HG03442 (cell line): ENCODE measurements at regions not wholly inside any gene's neighbourhood (a gene's known extent, or its start where the extent isn't known, plus 50 kb on each side); places are given as distances from the start of the nearest gene placed in this dataset.
A peak's percentile ranks its signal among the peaks of the same experiment; 100 is the strongest.

ENCODE experiments used
- ATAC-seq: cut with Tn5 transposase; IDR thresholded peaks from one replicate; pipeline ENCODE4 v1.9.1; 2021; ENCODE audit warnings: mild to moderate bottlenecking, moderate library complexity; ENCODE audit not compliant: unreplicated experiment

- no peak for ATAC-seq
These were observed 141.9 kb downstream of the MRPL14 start for GRCh38 chr6:43985329-43985728.

GRCh38 chr6:43984442-43985321 lies 142.6 kb downstream of the MRPL14 start:
- no peak for ATAC-seq

- ATAC-seq = no peak
These were observed 143.6 kb downstream of the MRPL14 start for GRCh38 chr6:43983632-43984031.

- no peak for ATAC-seq
These were observed 144.1 kb downstream of the MRPL14 start for GRCh38 chr6:43983191-43983590.

GRCh38 chr6:43982084-43982625 lies 145.1 kb downstream of the MRPL14 start:
- no peak for ATAC-seq

GRCh38 chr6:43981363-43981990 lies 145.8 kb downstream of the MRPL14 start:
- no peak for ATAC-seq

- ATAC-seq = no peak
These were observed 147.1 kb downstream of the MRPL14 start for GRCh38 chr6:43980004-43980795.

GRCh38 chr6:43979525-43979924 lies 147.7 kb downstream of the MRPL14 start:
- ATAC-seq = no peak

GRCh38 chr6:43978473-43979346 lies 148.5 kb downstream of the MRPL14 start:
- ATAC-seq = no peak

- peak; percentile 79 for ATAC-seq
These were observed 149.7 kb downstream of the MRPL14 start for GRCh38 chr6:43977404-43978111.

GRCh38 chr6:43976706-43977403 lies 150.4 kb downstream of the MRPL14 start:
- no peak for ATAC-seq

- no peak for ATAC-seq
These were observed 152.5 kb downstream of the MRPL14 start for GRCh38 chr6:43974643-43975230.

GRCh38 chr6:43973357-43973756 lies 153.9 kb downstream of the MRPL14 start:
- no peak for ATAC-seq

- ATAC-seq = no peak
These were observed 154.3 kb downstream of the MRPL14 start for GRCh38 chr6:43972913-43973300.

GRCh38 chr6:43972179-43972912 lies 154.9 kb downstream of the MRPL14 start:
- no peak for ATAC-seq

- ATAC-seq = no peak
These were observed 155.5 kb downstream of the MRPL14 start for GRCh38 chr6:43971776-43972126.

GRCh38 chr6:43970913-43971775 lies 156.1 kb downstream of the MRPL14 start:
- ATAC-seq = no peak
